HepG2 (cell line): ENCODE measurements at regions not wholly inside any gene's neighbourhood (a gene's known extent, or its start where the extent isn't known, plus 50 kb on each side); places are given as distances from the start of the nearest gene placed in this dataset.

Source experiments
- MBD4 ChIP-seq: IDR thresholded peaks from 2 replicates; pipeline ENCODE4 v1.6.1; 2012; ENCODE audit warnings: low read length, inconsistent platforms, borderline replicate concordance
- TRAFD1 ChIP-seq: sonication (generic); formaldehyde crosslinking; IDR thresholded peaks from 2 replicates; pipeline ENCODE4 v1.5.1; 2020; ENCODE audit warnings: missing genetic modification reagents, mild to moderate bottlenecking, borderline replicate concordance
- ZFX ChIP-seq: sonication (generic); formaldehyde crosslinking; IDR thresholded peaks from 2 replicates; pipeline ENCODE4 v1.4.0; 2020; ENCODE audit warnings: mild to moderate bottlenecking, low read depth, missing genetic modification reagents, moderate library complexity
- ZNF318 ChIP-seq: sonication (generic); formaldehyde crosslinking; IDR thresholded peaks from 2 replicates; pipeline ENCODE4 v1.4.0; 2020; ENCODE audit warnings: mild to moderate bottlenecking, missing genetic modification reagents
- ZNF547 ChIP-seq: sonication (generic); formaldehyde crosslinking; IDR thresholded peaks from 2 replicates; pipeline ENCODE4 v1.5.1; 2020; ENCODE audit warnings: mild to moderate bottlenecking, missing genetic modification reagents
- ZNF749 ChIP-seq: sonication (generic); formaldehyde crosslinking; IDR thresholded peaks from 2 replicates; pipeline ENCODE4 v1.8.0; 2022; ENCODE audit warnings: mild to moderate bottlenecking, missing genetic modification reagents, moderate library complexity, borderline replicate concordance

- TF ChIP-seq ZNF318 (no peak), MBD4 (no peak), ZNF749 (CRISPR knock-in tag) (no peak), TRAFD1 (CRISPR knock-in tag) (no peak), ZFX (CRISPR knock-in tag) (no peak), ZNF547 (no peak)
Observed at GRCh38 chrY:7935606-7936005, 1024.1 kb upstream of the AMELY start (continued).
